ENCODE measurements at regions not wholly inside any gene's neighbourhood (a gene's known extent, or its start where the extent isn't known, plus 50 kb on each side); places are given as distances from the start of the nearest gene placed in this dataset.

- TF ChIP-seq POLR2A (IDR thresholded peaks at IDR 0.05; ENCODE audit: low read depth, low read length) (no peak), TAF1 (IDR thresholded peaks at IDR 0.05; ENCODE audit: low read depth, low read length) (no peak)
Observed at GRCh38 chr1:198890214-198890930, 251.5 kb downstream of the PTPRC start.
